A549 (cell line): ENCODE measurements at regions not wholly inside any gene's neighbourhood (a gene's known extent, or its start where the extent isn't known, plus 50 kb on each side); places are given as distances from the start of the nearest gene placed in this dataset.

ENCODE experiments used
- ATAC-seq, 2 experiments: fragments of 200-7000 bp in 1 of 2; fragments of >200 bp in 1 of 2; cut with Nextera tagmentation in 1 of 2; cut with Tn5 transposase in 1 of 2; 3 replicates each; pipeline versions ENCODE4 v1.8.0 to v1.9.1; 2018 to 2020; ENCODE audit warnings: mild to moderate bottlenecking in 1 of 2, moderate library complexity in 1 of 2
- CTCF ChIA-PET: fragments of 300-600 bp; sonication (Branson Sonifier 250); formaldehyde crosslinking; extraction: SDS; loops from one replicate; lab custom pipeline; 2021; ENCODE audit warnings: antibody characterized with exemption, inconsistent platforms; lab: Yijun Ruan, JAX
- POLR2A ChIA-PET: fragments of 350-600 bp; formaldehyde crosslinking; extraction: SDS; loops from one replicate; lab custom pipeline; 2021; ENCODE audit warnings: antibody characterized with exemption, inconsistent platforms; lab: Yijun Ruan, JAX
- DNase-seq, 2 experiments: peaks; one replicate each; pipeline versions ENCODE4 v3.0.0 to v3.0.0-alpha.2; 2011 to 2016; ENCODE audit warnings: low read depth in 1 of 2, low spot score in 1 of 2
- FAIRE-seq: peaks from 2 replicates; lab custom pipeline; 2011; peaks lifted over from hg19 to GRCh38; lab: Jason Lieb, UNC
- H3K27ac ChIP-seq, 2 experiments: fragments of >200 bp; sonication (Bioruptor Twin); formaldehyde crosslinking; 3 replicates each; pipeline ENCODE4 v1.5.1; 2016 to 2017
- H3K4me1 ChIP-seq: fragments of >200 bp; sonication (Bioruptor Twin); formaldehyde crosslinking; 3 replicates; pipeline ENCODE4 v1.6.1; 2016
- H3K4me2 ChIP-seq: fragments of >200 bp; sonication (Bioruptor Twin); formaldehyde crosslinking; 3 replicates; pipeline ENCODE4 v1.6.1; 2016
- H3K4me3 ChIP-seq: fragments of >200 bp; sonication (Bioruptor Twin); formaldehyde crosslinking; 3 replicates; pipeline ENCODE4 v1.5.1; 2016
- H3K9me3 ChIP-seq: fragments of >200 bp; sonication (Bioruptor Twin); formaldehyde crosslinking; 3 replicates; pipeline ENCODE4 v1.6.1; 2016
- CBX2 ChIP-seq: fragments of 200-600 bp; sonication (generic); IDR thresholded peaks from 2 replicates; pipeline ENCODE4 v1.6.1; 2016; ENCODE audit warnings: low read depth, mild to moderate bottlenecking, borderline replicate concordance
- CHD2 ChIP-seq: fragments of 150-350 bp; IDR thresholded peaks from 2 replicates; pipeline ENCODE4 v1.6.1; 2014; ENCODE audit warnings: low read length; ENCODE audit not compliant: partially characterized antibody
- CHD4 ChIP-seq: fragments of 200-600 bp; sonication (generic); IDR thresholded peaks from 2 replicates; pipeline ENCODE4 v1.6.1; 2016; ENCODE audit warnings: antibody characterized with exemption, mild to moderate bottlenecking, borderline replicate concordance
- ESRRA ChIP-seq: fragments of 150-350 bp; IDR thresholded peaks from 2 replicates; pipeline ENCODE4 v1.6.1; 2014; ENCODE audit warnings: mild to moderate bottlenecking, low read length, borderline replicate concordance
- HDAC2 ChIP-seq: fragments of 200-600 bp; sonication (generic); IDR thresholded peaks from 2 replicates; pipeline ENCODE4 v1.6.1; 2016
- HOXA7 ChIP-seq: fragments of 250-450 bp; sonication (Bioruptor Pico); IDR thresholded peaks from 2 replicates; pipeline ENCODE4 v1.5.0; 2020; ENCODE audit warnings: mild to moderate bottlenecking, moderate library complexity
- HOXB13 ChIP-seq: fragments of 250-450 bp; sonication (Bioruptor Pico); IDR thresholded peaks from 2 replicates; pipeline ENCODE4 v1.5.0; 2020; ENCODE audit warnings: low read depth, mild to moderate bottlenecking, moderate library complexity
- MAZ ChIP-seq: fragments of 150-350 bp; IDR thresholded peaks from 2 replicates; pipeline ENCODE4 v1.6.1; 2014; ENCODE audit warnings: antibody characterized with exemption, low read depth, low read length, borderline replicate concordance
- RCOR1 ChIP-seq: fragments of 150-350 bp; IDR thresholded peaks from 2 replicates; pipeline ENCODE4 v1.6.1; 2014; ENCODE audit warnings: antibody characterized with exemption, low read length, low read depth
- WGBS: methylation state at CpG from one replicate; pipeline ENCODE4 v1.1.6; 2017; ENCODE audit errors: missing lambda C conversion rate; 5-methylcytosine and 5-hydroxymethylcytosine counted together
- TF ChIP-seq, protein P1 (sequence below): fragments of >200 bp; sonication (Bioruptor Twin); formaldehyde crosslinking; IDR thresholded peaks from 3 replicates; pipeline ENCODE4 v1.5.1; 2016
- TF ChIP-seq, protein P2 (sequence below): fragments of 250-450 bp; sonication (Bioruptor Pico); IDR thresholded peaks from 2 replicates; pipeline ENCODE4 v1.5.0; 2020; ENCODE audit warnings: low read depth, mild to moderate bottlenecking, moderate library complexity
- TF ChIP-seq, protein P3 (sequence below): fragments of >200 bp; sonication (Bioruptor Twin); formaldehyde crosslinking; IDR thresholded peaks from 3 replicates; pipeline ENCODE4 v1.6.1; 2016
- TF ChIP-seq, protein P4 (sequence below): IDR thresholded peaks from 2 replicates; pipeline ENCODE4 v1.6.1; 2012
- TF ChIP-seq, protein P5 (sequence below): fragments of 200-600 bp; sonication (generic); IDR thresholded peaks from 2 replicates; pipeline ENCODE4 v1.6.1; 2016; ENCODE audit warnings: antibody characterized with exemption, mild to moderate bottlenecking, moderate library complexity

DNA sequence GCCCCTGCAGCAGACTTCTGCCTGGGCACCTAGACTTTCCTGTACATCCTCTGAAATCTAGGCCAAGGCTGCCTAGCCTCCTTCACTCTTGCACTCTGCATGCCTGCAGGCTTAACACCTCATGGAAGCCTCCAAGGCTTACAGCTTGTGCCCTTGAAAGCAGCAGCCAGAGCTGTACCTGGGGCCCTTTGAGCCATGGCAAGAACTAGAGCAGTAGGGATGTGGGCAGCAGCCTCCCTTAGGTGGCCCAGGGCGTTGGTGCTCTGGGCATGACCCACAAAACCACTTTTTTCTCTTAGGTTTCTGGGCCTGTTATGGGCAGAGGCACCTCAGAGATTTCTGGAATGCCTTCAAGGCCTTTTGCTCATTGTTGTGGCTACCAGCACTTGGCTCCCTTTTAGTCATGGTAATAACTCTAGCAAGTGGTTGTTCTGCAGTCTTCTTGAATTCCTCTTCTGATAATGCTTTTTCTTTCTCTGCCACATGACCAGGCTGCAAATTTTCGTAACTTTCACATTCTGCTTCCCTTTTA lies 606.2 kb downstream of the TLE4 start:
- 0% methylated on average over 2 of the region's 2 CpGs for WGBS
- FAIRE-seq (no peak), DNase-seq (no peak)

More for the DNA sequence above, 606.2 kb downstream of the TLE4 start:
- H3K4me1 ChIP-seq: no peaks in the 10 kb centered on the region
- POLR2A ChIA-PET: no interaction called here
- H3K9me3 ChIP-seq: peaks cover 9% of the 10 kb centered on the region; the same call in 1 of the 3 replicates
- no peak overlapping the region for H3K27ac ChIP-seq
- no peak overlapping the region for H3K4me2 ChIP-seq
- CTCF ChIA-PET: interaction anchor here (0.6 to 1.8 kb wide), 2 partner anchors 1423 to 1739 kb away, joined by 3 to 7 read pairs; no protein-coding TSS in a partner anchor
- no peak for TF ChIP-seq CHD2
- no peak for TF ChIP-seq ESRRA
- TF ChIP-seq HDAC2: no peak
- no peak for TF ChIP-seq CBX2
- TF ChIP-seq, protein P1, sequence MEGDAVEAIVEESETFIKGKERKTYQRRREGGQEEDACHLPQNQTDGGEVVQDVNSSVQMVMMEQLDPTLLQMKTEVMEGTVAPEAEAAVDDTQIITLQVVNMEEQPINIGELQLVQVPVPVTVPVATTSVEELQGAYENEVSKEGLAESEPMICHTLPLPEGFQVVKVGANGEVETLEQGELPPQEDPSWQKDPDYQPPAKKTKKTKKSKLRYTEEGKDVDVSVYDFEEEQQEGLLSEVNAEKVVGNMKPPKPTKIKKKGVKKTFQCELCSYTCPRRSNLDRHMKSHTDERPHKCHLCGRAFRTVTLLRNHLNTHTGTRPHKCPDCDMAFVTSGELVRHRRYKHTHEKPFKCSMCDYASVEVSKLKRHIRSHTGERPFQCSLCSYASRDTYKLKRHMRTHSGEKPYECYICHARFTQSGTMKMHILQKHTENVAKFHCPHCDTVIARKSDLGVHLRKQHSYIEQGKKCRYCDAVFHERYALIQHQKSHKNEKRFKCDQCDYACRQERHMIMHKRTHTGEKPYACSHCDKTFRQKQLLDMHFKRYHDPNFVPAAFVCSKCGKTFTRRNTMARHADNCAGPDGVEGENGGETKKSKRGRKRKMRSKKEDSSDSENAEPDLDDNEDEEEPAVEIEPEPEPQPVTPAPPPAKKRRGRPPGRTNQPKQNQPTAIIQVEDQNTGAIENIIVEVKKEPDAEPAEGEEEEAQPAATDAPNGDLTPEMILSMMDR: no peak
- no peak for TF ChIP-seq RCOR1
- TF ChIP-seq, protein P2, sequence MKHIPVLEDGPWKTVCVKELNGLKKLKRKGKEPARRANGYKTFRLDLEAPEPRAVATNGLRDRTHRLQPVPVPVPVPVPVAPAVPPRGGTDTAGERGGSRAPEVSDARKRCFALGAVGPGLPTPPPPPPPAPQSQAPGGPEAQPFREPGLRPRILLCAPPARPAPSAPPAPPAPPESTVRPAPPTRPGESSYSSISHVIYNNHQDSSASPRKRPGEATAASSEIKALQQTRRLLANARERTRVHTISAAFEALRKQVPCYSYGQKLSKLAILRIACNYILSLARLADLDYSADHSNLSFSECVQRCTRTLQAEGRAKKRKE (CRISPR knock-in tag): no peak
- no peak for TF ChIP-seq HOXA7 (CRISPR knock-in tag)
- TF ChIP-seq, protein P3, sequence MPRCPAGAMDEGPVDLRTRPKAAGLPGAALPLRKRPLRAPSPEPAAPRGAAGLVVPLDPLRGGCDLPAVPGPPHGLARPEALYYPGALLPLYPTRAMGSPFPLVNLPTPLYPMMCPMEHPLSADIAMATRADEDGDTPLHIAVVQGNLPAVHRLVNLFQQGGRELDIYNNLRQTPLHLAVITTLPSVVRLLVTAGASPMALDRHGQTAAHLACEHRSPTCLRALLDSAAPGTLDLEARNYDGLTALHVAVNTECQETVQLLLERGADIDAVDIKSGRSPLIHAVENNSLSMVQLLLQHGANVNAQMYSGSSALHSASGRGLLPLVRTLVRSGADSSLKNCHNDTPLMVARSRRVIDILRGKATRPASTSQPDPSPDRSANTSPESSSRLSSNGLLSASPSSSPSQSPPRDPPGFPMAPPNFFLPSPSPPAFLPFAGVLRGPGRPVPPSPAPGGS: no peak
- TF ChIP-seq, protein P4, sequence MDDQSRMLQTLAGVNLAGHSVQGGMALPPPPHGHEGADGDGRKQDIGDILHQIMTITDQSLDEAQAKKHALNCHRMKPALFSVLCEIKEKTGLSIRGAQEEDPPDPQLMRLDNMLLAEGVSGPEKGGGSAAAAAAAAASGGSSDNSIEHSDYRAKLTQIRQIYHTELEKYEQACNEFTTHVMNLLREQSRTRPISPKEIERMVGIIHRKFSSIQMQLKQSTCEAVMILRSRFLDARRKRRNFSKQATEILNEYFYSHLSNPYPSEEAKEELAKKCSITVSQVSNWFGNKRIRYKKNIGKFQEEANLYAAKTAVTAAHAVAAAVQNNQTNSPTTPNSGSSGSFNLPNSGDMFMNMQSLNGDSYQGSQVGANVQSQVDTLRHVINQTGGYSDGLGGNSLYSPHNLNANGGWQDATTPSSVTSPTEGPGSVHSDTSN: no peak
- TF ChIP-seq MAZ: no peak
- TF ChIP-seq HOXB13 (CRISPR knock-in tag): no peak
- no peak for TF ChIP-seq CHD4
- TF ChIP-seq, protein P5, sequence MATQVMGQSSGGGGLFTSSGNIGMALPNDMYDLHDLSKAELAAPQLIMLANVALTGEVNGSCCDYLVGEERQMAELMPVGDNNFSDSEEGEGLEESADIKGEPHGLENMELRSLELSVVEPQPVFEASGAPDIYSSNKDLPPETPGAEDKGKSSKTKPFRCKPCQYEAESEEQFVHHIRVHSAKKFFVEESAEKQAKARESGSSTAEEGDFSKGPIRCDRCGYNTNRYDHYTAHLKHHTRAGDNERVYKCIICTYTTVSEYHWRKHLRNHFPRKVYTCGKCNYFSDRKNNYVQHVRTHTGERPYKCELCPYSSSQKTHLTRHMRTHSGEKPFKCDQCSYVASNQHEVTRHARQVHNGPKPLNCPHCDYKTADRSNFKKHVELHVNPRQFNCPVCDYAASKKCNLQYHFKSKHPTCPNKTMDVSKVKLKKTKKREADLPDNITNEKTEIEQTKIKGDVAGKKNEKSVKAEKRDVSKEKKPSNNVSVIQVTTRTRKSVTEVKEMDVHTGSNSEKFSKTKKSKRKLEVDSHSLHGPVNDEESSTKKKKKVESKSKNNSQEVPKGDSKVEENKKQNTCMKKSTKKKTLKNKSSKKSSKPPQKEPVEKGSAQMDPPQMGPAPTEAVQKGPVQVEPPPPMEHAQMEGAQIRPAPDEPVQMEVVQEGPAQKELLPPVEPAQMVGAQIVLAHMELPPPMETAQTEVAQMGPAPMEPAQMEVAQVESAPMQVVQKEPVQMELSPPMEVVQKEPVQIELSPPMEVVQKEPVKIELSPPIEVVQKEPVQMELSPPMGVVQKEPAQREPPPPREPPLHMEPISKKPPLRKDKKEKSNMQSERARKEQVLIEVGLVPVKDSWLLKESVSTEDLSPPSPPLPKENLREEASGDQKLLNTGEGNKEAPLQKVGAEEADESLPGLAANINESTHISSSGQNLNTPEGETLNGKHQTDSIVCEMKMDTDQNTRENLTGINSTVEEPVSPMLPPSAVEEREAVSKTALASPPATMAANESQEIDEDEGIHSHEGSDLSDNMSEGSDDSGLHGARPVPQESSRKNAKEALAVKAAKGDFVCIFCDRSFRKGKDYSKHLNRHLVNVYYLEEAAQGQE: no peak
- no peak overlapping the region for H3K4me3 ChIP-seq
- ATAC-seq: no peak; a peak in 1 of 6 replicates
